ENCODE measurements at regions not wholly inside any gene's neighbourhood (a gene's known extent, or its start where the extent isn't known, plus 50 kb on each side); places are given as distances from the start of the nearest gene placed in this dataset.
A peak's percentile ranks its signal among the peaks of the same experiment; 100 is the strongest.

DNA sequence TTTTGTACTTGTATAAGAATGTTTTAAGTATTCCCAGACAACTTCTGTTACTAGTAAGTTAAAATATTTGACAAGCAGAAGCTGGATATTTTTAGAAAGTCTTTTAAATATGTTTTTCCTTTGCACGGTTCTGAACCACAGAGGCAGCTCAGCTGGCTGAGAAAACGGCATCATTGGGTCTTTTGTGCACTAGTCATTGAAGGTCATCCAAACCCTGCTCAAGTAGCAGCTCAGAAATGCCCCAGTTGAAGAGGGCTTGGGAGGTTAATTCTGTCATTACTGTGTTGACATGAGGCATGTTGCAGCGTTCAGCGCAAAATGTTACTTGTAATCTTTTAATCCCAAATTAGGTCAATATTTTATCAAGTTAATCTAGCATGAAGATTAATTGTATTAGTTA, 383.7 kb upstream of the FAM241A start:
- no peak for DNase-seq

- no peak for DNase-seq
These were observed 374.7 kb upstream of the FAM241A start for GRCh38 chr4:111770514-111770913.

- no peak for DNase-seq
These were observed 371.4 kb upstream of the FAM241A start for GRCh38 chr4:111773858-111774257.

DNA sequence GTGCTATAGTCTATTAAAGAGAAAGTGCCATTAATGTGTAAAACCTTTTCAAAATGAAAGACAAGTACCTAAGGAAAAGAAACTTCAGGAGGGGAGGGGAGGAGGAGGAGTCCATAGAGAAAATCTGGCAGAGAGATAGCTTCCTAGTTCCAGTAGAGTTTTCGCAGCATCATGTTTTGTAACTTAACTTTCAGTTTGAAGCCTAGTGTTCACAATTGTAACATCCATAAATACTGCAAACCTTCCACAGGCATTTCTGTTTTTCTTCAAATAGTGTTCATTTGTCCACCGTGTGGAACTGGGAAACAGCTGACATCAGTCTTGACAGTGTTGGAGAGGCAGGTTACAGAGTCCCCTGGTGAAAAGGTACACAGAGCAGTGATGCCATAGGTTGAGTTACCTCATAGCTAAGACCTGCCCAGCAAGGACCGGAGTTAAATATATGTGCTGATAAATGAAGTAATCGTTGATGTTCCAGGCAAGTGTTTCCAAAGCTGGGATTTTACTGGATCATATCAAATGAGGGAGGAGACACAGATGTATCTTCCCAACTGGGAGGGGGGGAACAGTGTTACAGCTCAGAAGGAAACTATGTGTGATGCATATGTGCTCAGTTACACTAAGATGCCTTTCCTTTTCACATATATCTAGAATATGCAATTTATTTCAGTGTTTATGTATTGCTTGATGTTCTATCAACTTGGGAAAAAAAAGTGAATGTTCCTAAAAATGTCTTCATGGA, 369.5 kb upstream of the FAM241A start:
- DNase-seq = no peak

DNA sequence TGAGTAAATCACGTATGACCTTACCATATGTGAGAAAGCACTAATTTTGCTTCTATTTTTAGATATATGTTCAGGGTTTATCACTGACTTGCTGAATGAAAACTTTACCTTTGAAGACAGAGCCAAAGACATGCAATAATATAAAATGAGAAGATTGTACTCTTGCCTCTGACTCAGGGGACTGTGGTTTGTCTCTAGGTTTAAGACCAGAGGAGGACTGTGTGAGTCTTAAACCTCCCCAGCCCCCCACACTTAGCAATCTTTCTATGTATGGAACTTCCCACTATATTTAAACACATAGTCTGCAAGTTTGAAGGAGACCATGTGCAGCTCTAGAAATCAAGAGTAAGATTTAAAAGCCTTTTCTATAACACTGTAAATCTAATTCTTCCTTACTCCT, 368.7 kb upstream of the FAM241A start:
- DNase-seq = no peak

DNA sequence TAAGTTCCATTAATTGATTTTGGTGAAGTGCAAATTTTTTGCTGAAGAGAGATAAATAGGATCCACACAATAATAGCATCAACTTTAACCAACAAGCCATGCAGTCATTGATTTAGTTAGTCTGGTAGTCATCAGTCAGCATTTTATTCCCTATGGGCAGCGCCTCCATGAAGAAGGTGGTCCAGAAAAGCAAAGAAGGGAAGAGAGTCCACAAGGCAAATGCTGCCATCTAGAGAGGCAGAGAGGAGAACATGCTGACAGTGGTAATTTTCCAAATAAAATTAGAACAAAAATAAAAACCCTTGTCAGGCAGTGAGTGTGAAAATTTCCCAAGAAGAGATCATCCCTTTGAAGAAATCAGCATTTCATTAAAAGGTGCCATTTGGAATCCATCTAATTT, 366.7 kb upstream of the FAM241A start:
- DNase-seq = peak; percentile 1

GRCh38 chr4:111780965-111781364, 364.3 kb upstream of the FAM241A start:
- DNase-seq = no peak

DNA sequence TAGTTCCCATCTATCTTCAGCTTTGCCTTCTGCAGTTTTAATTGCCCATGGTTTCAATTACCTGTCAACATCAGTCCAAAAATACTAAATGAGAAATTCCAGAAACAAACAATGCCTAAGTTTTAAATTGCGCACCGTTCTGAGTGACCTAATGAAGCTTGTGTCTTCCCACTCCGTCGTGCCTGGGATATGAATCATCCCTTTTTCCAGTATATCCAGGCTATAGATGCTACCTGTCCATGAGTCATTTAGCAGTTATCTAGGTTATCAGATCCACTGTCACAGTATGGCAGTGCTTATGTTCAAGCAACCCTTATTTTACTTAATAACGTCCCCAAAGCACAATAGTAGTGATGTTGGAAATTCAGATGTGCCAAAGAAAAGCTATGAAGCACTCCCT, 363.6 kb upstream of the FAM241A start:
- DNase-seq = no peak

GRCh38 chr4:111788099-111788498, 357.2 kb upstream of the FAM241A start:
- no peak for DNase-seq

GRCh38 chr4:111789901-111790640, 355.2 kb upstream of the FAM241A start:
- no peak for DNase-seq

- DNase-seq = no peak
These were observed 352.6 kb upstream of the FAM241A start for GRCh38 chr4:111792632-111793031.

DNA sequence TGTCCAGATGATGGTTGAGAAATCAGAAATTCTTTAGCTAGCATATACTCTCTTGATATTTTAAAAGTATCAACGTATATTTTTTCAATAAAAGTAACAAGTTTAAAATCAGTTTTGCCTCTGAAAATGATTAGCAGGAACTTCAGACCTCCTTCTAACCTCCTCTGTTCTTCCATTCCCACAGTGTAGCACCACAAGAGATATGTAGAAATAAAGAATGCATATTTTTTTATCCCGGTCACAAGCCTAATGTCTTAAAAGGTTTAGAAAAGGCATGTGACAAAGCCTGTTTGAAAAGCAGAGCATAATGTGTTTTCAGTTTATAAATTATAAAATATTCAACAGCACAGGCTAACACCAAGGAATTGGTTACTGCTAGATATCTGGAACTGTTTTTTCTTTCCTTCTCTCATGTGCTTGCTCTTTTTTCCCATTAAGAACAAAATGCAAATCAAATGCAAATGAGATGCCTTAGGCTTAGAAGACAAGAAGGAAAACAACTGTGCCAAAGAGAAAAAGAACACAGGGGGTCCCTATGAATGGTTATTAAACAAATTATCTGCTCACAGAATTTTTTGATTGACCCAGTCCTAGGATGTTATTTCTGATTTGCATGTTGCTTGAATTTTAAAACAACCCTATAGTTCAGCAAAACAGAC, 351.7 kb upstream of the FAM241A start:
- DNase-seq = no peak

DNA sequence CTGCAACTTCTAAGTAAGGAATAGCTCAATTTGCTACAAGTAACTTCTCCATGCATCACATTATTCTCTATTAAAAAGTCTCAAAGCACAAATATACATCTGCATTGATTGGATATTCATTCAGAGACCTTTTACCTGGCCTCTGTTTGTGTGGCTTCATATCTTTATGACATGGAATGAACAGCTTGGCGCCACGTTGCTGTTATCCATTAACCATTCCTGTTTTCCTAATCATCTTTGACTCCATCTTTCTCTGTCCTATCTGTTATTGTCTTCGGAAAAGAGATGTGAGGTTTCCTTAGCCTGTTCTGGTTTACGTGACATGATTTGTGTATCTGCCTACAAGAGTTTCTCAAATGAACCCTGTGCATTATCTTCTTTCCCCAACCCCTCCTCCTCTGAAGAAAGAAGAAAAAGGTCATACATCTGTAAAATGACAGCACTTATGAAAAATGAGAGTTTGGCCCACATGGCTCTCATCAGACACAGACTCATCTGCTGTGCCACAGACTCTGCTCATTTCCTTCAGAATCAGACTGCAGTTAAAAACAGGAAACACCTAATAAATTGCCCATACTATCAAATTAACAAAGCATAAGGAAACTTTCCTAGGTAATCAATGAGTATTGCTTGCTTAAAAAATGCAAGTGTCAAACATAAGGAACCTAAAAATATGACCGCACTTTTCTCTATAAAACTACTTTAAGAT, 347.6 kb upstream of the FAM241A start:
- no peak for DNase-seq

DNA sequence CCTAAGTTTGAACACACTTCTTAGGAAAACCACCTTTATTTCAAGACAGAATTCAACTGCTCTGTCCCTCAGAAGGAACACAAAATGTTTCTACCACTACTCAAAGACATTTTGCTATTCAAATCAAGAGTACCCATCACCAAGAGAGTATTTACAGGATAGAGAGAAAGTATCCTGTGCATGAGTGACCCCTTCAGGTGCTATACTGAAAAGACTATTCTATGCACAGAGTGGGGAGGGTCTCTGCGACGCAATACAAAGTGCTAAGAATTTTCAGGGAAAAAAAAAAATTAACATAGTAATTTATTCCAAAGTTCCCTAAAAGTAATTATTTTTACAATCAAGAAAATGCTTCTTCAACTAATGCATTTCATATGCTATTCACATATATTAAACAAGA, 346.4 kb upstream of the FAM241A start:
- no peak for DNase-seq

GRCh38 chr4:111800551-111800950, 344.7 kb upstream of the FAM241A start:
- DNase-seq = no peak

GRCh38 chr4:111802191-111802590, 343.1 kb upstream of the FAM241A start:
- DNase-seq = peak; percentile 46

DNA sequence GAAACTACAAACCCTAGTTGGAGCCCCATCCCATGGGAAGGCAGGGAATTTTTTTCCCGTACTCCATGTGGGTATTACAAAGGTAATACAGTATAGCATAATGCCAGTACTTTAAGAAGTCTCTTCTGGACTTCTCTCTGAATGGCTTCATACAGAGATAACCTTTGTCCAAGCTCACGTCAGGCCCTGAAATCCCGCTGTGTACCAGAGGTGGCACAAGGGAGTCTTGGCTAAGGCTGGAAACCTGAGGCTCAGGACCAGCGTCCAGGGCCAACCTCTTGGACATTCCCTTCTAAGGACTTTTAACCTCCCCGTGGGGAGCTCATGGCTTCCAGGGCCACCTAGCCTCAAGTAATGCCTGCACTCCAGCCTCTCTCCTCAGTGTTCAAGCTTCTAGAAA, 338.9 kb upstream of the FAM241A start:
- DNase-seq = no peak

DNA sequence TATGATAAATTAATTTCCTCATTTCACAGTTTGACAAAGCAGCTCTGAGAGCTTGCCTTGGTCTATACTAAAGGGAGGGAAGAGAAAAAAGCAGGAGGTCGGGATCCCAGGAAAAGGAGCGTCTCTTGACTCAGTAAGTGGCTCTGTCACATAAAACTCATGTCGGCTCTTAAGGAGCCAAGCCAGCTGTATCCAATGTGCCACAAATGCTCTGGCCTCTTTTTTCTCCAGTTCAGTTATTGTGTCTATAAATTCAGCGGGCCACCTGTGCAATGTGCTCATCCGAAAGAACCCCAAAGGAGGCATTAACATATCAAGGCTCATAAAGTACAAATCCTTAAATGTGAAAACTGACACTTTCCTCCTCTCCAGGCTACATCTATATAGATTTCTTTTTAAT, 337.7 kb upstream of the FAM241A start:
- no peak for DNase-seq

- DNase-seq = no peak
These were observed 337.1 kb upstream of the FAM241A start for GRCh38 chr4:111808174-111808573.

- DNase-seq = no peak
These were observed 333.6 kb upstream of the FAM241A start for GRCh38 chr4:111811661-111812060.

DNA sequence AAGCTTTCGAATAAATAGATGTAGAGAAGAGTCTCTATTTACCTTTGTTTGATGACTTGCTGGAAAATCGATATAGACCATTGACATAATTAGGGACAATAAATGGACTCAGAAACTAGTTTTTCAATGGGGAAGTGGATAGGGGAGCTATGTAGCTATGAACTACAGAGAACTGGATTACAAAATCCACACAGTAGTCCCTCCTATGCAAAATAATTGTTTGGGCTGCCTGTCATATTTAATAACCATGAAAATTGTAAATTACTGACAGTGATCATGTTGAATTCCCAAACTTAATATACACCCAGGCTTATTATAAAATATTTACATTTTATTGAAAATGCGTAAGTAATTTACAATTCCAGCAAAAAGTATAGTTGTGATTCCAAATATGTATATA, 333.1 kb upstream of the FAM241A start:
- DNase-seq = no peak

DNA sequence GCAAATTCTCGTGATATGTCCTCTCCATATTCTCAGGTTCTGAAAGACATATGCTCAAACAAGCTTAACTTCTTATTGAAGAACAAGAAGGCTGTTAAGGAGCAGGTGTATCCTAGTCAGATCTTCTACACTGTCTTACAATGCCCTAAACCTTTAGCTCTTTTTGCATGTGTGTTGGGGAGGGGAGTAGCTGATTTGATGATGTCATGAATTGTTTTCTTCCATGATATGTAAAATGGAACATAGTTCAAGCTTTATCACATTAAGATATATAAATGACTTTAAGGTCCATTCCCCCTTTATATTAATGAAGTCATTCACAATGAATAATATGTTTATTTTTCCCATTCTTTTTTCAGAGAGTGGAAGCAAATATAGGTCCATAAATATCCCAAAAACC, 332.5 kb upstream of the FAM241A start:
- no peak for DNase-seq

DNA sequence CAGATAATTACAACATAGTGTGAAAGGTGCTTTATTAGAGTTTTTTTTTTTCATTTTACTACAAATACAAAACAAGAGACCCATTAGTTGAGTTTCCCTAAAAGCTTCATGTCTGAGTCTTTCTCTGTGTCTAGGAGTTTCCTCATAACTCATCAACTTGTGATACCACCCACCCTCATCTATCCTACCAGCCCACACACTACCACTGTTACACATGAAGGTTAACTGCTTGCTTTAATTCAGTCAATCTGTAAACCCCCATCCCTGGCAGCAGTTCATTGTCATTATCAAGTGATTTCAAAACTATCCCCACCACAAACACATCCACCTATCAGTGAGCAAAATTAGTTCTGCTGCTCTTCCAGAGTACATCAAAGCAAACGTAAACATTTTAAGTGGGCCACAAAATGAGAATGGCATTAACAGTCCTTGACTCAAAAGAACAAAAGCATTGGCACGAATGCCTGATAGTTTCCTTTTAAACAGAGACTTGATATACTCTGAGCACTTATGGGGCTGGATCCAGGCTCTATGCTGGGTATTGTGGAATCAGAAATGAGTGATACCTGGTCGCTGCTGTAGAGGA, 331.6 kb upstream of the FAM241A start:
- no peak for DNase-seq

All from MV-4-11 (cell line).